Calu3 (cell line): ENCODE measurements at regions not wholly inside any gene's neighbourhood (a gene's known extent, or its start where the extent isn't known, plus 50 kb on each side); places are given as distances from the start of the nearest gene placed in this dataset.

Experiments used
- BruUV-seq: library from RNA; stranded (reverse); fragments of 400-500 nt; replicated peaks from 2 replicates; lab custom pipeline; 2021; lab: Mats Ljungman, UMichigan
- CTCF ChIA-PET: fragments of 300-600 bp; sonication (Branson Sonifier 250); formaldehyde crosslinking; loops from one replicate; lab custom pipeline; 2022; ENCODE audit warnings: antibody characterized with exemption; lab: Charles Lee
- DNase-seq: peaks from one replicate; pipeline ENCODE4 v3.0.0; 2022
- H3K27ac Mint-ChIP-seq: one replicate; pipeline ENCODE4 v1.8.0; 2022; ENCODE audit warnings: mixed read lengths; ENCODE audit not compliant: unreplicated experiment
- H3K27me3 Mint-ChIP-seq: one replicate; pipeline ENCODE4 v1.8.0; 2022; ENCODE audit warnings: mixed read lengths; ENCODE audit not compliant: unreplicated experiment
- H3K36me3 Mint-ChIP-seq: one replicate; pipeline ENCODE4 v1.8.0; 2022; ENCODE audit warnings: mild to moderate bottlenecking, moderate library complexity, mixed read lengths; ENCODE audit not compliant: insufficient read depth, unreplicated experiment
- H3K4me1 Mint-ChIP-seq: one replicate; pipeline ENCODE4 v1.8.0; 2022; ENCODE audit warnings: mild to moderate bottlenecking, low read depth, mixed read lengths; ENCODE audit not compliant: unreplicated experiment
- H3K4me3 Mint-ChIP-seq: one replicate; pipeline ENCODE4 v1.8.0; 2022; ENCODE audit warnings: mild to moderate bottlenecking, low read depth, moderate library complexity, mixed read lengths; ENCODE audit not compliant: unreplicated experiment
- H3K9me3 Mint-ChIP-seq: one replicate; pipeline ENCODE4 v1.8.0; 2022; ENCODE audit warnings: low read depth, mixed read lengths; ENCODE audit not compliant: unreplicated experiment
- intact Hi-C: fragments of 100-400 bp; cut with micrococcal nuclease; formaldehyde crosslinking; loops from one replicate; pipeline ENCODE4 v1.10.0; 2022; ENCODE audit not compliant: unreplicated experiment
- TF ChIP-seq, protein P1 (sequence below): fragments of 200-600 bp; IDR thresholded peaks from one replicate; pipeline ENCODE4 v1.8.0; 2022; ENCODE audit warnings: antibody characterized with exemption; ENCODE audit not compliant: unreplicated experiment

- no peak for DNase-seq
- no peaks in the 10 kb centered on the region for H3K27me3 Mint-ChIP-seq
- TF ChIP-seq, protein P1, sequence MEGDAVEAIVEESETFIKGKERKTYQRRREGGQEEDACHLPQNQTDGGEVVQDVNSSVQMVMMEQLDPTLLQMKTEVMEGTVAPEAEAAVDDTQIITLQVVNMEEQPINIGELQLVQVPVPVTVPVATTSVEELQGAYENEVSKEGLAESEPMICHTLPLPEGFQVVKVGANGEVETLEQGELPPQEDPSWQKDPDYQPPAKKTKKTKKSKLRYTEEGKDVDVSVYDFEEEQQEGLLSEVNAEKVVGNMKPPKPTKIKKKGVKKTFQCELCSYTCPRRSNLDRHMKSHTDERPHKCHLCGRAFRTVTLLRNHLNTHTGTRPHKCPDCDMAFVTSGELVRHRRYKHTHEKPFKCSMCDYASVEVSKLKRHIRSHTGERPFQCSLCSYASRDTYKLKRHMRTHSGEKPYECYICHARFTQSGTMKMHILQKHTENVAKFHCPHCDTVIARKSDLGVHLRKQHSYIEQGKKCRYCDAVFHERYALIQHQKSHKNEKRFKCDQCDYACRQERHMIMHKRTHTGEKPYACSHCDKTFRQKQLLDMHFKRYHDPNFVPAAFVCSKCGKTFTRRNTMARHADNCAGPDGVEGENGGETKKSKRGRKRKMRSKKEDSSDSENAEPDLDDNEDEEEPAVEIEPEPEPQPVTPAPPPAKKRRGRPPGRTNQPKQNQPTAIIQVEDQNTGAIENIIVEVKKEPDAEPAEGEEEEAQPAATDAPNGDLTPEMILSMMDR, result no peak
- H3K9me3 Mint-ChIP-seq, result no peaks in the 10 kb centered on the region
- no peak overlapping the region for H3K4me3 Mint-ChIP-seq
- CTCF ChIA-PET, result no interaction called here
- H3K27ac Mint-ChIP-seq, result no peak overlapping the region
- BruUV-seq, result no TSS peak
- H3K4me1 Mint-ChIP-seq, result no peaks in the 10 kb centered on the region
- intact Hi-C loops, result no loop called here
- H3K36me3 Mint-ChIP-seq, result no peaks in the 10 kb centered on the region
These were observed 238.2 kb downstream of the NRIP1 start for GRCh38 chr21:14826630-14827029.

GRCh38 chr21:14825514-14825974 lies 239.3 kb downstream of the NRIP1 start:
- Mint-ChIP-seq H3K27ac (no peak overlapping the region), H3K27me3 (no peaks in the 10 kb centered on the region), H3K9me3 (no peaks in the 10 kb centered on the region), H3K36me3 (no peaks in the 10 kb centered on the region), H3K4me3 (no peak overlapping the region), H3K4me1 (no peaks in the 10 kb centered on the region)
- CTCF ChIA-PET, result no interaction called here
- intact Hi-C loops, result no loop called here
- TF ChIP-seq, protein P1, result no peak
- BruUV-seq, result no TSS peak
- DNase-seq, result no peak

DNA sequence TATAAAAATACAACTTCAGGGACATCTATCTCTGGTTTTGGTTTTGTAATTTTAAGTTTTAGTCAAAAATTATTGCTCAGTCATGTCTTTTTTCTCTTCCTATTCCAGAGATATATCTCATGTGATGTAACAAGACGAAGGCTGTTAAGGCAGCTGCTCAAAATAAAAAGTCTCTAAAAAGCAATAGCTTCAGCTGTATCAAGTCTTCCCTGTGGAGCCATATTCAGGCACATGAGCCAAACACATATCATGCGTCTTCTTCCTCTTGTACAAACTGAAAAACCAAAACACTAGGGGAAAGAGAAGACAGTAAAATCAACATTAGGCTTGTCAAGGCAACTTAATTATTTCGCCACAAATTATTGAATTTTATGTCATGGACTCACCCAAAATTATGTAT lies 240.7 kb downstream of the NRIP1 start:
- H3K4me1 Mint-ChIP-seq, result no peaks in the 10 kb centered on the region
- no TSS peak for BruUV-seq
- no peak for DNase-seq

GRCh38 chr21:14817311-14817710 lies 247.5 kb downstream of the NRIP1 start:
- Mint-ChIP-seq H3K27ac (no peak overlapping the region), H3K4me1 (no peaks in the 10 kb centered on the region), H3K4me3 (no peak overlapping the region), H3K36me3 (no peaks in the 10 kb centered on the region), H3K9me3 (no peaks in the 10 kb centered on the region), H3K27me3 (no peaks in the 10 kb centered on the region)
- DNase-seq, result no peak
- CTCF ChIA-PET, result no interaction called here
- TF ChIP-seq, protein P1, result no peak
- intact Hi-C loops, result no loop called here
- no TSS peak for BruUV-seq

More for the DNA sequence above, 240.7 kb downstream of the NRIP1 start:
- intact Hi-C loops, result no loop called here
- Mint-ChIP-seq H3K36me3 (no peaks in the 10 kb centered on the region), H3K27ac (no peak overlapping the region), H3K4me3 (no peak overlapping the region), H3K27me3 (no peaks in the 10 kb centered on the region), H3K9me3 (no peaks in the 10 kb centered on the region)
- TF ChIP-seq, protein P1, result no peak
- CTCF ChIA-PET, result no interaction called here
